GM19324 (cell line): ENCODE measurements at regions not wholly inside any gene's neighbourhood (a gene's known extent, or its start where the extent isn't known, plus 50 kb on each side); places are given as distances from the start of the nearest gene placed in this dataset.
"Not testable (repeated sequence)": the region's sequence is repeated elsewhere in the genome, so short reads cannot be mapped to it uniquely, and the experiment has no call there.

Source experiments
- ATAC-seq: cut with Tn5 transposase; IDR thresholded peaks from one replicate; pipeline ENCODE4 v1.9.1; 2021; ENCODE audit warnings: mild to moderate bottlenecking, moderate library complexity; ENCODE audit not compliant: unreplicated experiment, low FRiP score

- no peak for ATAC-seq
These were observed 171.1 kb downstream of the CRYBB2 start for GRCh38 chr22:25390297-25391240.

DNA sequence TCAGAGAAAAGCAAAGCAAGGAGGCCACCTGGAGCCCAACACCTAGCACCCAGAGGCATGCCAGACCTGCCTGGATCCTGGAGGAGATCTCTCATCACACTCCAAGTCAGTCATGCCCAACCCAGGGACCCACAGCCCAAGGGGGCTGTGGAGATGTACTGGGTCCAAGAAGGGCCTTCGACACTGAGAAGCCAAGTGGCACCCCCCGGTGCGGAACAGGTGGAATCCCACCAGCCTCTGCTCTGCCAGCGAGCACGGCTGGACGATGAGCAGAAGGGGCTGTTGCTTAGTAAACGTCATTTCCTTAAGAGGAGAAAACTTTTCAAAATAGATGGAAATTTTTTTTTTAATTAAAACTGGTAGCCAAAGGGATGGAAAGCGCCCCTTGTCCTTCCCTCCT lies 171.9 kb upstream of the GRK3 start:
- no peak for ATAC-seq

- ATAC-seq, result no peak
These were observed 171.2 kb upstream of the GRK3 start for GRCh38 chr22:25393121-25393805.

- ATAC-seq, result no peak
These were observed 169.0 kb upstream of the GRK3 start for GRCh38 chr22:25395468-25395867.

DNA sequence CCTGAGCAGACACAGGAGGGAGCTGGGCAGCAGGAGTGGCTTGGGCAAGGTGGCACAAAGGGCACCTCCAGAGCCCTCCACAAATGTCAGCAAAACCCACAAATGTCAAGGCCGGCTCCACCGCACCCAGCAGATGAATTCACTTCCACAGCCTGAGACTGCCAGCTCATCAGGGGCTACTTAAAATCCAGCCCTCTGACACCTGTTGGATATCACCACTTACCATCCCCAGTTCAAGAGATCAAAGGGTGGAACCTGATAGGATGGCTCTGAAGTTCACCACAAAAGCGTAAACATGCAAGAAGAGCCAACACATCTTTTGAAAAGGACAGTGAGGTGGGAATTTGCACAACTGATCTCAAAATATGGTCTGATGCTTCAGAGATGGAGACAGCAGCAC lies 168.6 kb upstream of the GRK3 start:
- no peak for ATAC-seq

DNA sequence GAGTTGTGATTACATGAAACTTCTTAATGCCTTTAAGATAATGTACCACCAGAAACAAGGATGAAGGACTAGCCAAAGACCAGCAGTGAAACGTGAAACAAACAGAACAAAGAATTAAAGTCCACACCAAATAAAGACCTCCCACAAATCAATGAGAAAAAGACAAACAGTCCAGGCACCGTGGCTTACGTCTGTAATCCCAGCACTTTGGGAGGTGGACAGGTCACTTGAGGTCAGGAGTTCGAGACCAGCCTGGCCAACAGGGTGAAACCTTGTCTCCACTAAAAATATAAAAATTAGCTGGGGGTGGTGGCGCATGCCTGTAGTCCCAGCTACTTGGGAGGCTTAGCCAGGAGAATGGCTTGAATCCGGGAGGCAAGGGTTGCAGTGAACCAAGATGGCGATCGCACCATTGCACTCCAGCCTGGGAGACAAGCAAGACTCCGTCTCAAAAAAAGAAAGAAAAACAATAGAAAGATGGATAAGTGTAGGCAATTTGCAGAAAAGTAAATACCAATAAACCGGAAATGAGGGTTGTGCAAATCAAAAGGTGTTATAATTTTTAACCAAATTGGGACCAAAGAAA lies 167.8 kb upstream of the GRK3 start:
- no peak for ATAC-seq

DNA sequence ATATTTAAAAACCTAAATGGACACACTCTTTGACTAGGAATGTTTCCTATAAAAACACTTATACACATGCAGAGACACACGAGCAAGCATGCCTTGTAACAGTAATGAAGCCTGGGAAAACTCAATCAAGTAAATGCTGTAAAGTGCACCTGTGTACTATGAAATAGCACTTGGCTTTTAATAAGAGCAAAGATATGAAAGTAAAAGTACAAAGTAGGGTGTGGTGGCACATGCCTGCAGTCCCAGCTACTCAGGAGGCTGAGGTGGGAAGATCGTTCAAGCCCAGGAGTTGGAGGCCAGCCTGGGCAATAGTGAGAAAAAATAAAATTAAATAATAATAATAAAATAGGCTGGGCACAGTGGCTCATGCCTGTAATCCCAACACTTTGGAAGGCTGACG lies 166.9 kb upstream of the GRK3 start:
- ATAC-seq, result no peak

DNA sequence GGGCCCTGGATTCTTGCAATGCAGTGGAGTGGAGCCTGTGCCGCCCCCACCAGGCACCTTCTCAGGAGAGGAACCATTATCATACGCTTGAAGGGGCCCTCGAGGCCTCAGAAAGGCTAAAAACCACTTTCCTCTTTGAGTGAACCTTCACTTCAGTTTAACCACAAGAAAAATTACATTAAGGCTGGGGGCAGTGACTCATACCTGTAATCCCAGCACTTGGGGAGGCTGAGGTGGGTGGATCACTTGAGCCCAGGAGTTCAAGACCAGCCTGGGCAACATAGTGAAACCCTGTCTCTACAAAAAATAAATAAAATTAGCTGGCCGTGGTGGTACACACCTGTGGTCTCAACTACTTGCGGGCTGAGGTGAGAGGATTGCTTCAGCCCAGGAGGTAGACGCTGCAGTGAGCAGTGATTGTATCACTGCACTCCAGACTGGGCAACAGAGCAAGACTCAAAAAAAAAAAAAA lies 165.8 kb upstream of the GRK3 start:
- ATAC-seq, result not testable (repeated sequence)

DNA sequence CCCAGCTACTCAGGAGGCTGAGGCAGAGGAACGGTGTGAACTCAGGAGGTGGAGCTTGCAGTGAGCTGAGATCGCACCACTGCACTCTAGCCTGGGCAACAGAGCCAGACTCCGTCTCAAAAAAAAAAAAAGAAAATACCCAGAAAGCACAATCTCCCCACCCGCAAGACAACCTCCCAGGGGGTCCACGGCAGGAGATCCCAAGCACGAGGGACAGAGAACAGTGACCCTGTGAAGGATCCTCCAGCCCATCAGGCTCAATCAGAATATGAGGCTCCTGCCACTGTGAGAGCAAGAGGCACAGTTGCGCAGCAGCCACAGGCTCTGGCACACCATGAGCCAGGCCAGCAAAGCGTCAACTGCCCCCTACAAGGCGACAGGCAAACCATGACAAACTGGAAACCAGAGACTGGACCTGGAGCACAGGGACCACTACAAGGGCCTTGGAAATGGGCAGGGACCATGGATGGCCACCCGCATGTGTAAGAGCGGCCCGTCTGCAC lies 164.8 kb upstream of the GRK3 start:
- no peak for ATAC-seq

DNA sequence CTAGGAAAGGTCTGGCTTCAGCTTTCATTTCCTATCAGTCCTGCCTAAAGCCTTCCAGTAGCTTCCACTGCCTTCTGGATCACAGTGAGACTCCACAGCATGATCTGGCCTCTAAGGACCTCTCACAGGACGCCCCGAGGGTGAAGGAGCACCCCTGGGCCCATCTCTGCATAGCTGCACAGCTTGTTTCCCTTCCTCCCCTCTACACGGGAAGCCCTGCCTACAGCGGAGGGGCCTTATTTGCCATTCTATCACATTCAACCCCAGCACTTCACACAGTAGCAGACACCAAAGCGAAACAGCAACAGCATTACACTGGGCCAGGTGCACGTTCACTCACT lies 162.3 kb upstream of the GRK3 start:
- ATAC-seq, result no peak

GRCh38 chr22:25402501-25403283 lies 161.8 kb upstream of the GRK3 start:
- ATAC-seq, result no peak

- no peak for ATAC-seq
These were observed 161.1 kb upstream of the GRK3 start for GRCh38 chr22:25403284-25403810.

DNA sequence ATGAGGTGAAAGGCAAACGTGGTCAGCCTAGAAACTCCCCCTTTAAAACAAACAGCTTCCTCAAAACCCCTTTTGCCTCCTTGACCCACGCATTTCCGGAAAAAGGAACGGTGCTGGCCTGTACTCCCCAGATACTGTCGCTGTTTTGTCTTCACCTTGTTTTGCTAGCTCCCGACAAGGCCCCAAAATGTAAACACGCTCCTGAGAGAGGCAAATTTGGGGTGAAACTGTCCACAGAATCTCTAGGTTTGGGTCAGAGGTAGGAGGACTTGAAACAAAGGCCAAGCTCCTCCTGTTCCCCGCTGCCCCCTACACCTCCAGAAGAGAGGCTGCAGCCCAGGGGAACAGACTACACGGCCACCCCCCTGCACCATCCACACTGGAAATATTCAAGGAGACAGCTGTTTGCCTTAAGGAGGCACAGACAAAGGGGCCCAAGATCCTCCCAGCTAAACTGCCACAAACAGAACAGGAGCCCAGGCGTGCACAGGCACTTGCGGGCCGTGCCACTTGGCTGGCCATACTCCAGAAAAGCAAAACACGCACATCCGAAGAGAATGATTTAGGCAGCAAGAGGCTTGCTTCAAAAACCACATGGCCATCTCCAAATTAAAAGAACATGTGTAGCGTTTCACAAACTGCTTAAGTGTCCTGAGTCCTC lies 160.5 kb upstream of the GRK3 start:
- ATAC-seq, result no peak

- peak; percentile 11 for ATAC-seq
These were observed 159.9 kb upstream of the GRK3 start for GRCh38 chr22:25404556-25404927.

- peak; percentile 58 for ATAC-seq
These were observed 159.3 kb upstream of the GRK3 start for GRCh38 chr22:25404928-25405816.

- no peak for ATAC-seq
These were observed 158.5 kb upstream of the GRK3 start for GRCh38 chr22:25405841-25406509.

- ATAC-seq, result no peak
These were observed 157.8 kb upstream of the GRK3 start for GRCh38 chr22:25406510-25407210.
